ENCODE measurements at regions not wholly inside any gene's neighbourhood (a gene's known extent, or its start where the extent isn't known, plus 50 kb on each side); places are given as distances from the start of the nearest gene placed in this dataset. TPM values are rescaled to one million over a fixed set of nuclear protein-coding genes. Genes with fewer than 3 reads are reported as not detected.

Small RNAs in the stretch of these regions (small RNA-seq; reads per million reads assigned to genes)
- gene AC133485.4 (ENCODE audit: insufficient read depth, insufficient read length, low read depth, low replicate concordance) (not detected), gene AC142381.2 (ENCODE audit: insufficient read depth, insufficient read length, low read depth, low replicate concordance) (not detected), gene IGHV1OR16-3 (ENCODE audit: insufficient read depth, insufficient read length, low read depth, low replicate concordance) (not detected), gene IGHV3OR16-9 (ENCODE audit: insufficient read depth, insufficient read length, low read depth, low replicate concordance) (not detected)
